SK-N-MC (cell line): ENCODE measurements at regions not wholly inside any gene's neighbourhood (a gene's known extent, or its start where the extent isn't known, plus 50 kb on each side); places are given as distances from the start of the nearest gene placed in this dataset.

Experiments
- EZH2 ChIP-seq: fragments of 200-600 bp; sonication (generic); IDR thresholded peaks from one replicate; pipeline ENCODE4 v1.6.1; 2017; ENCODE audit warnings: antibody characterized with exemption
- FOXP2 ChIP-seq: optimal IDR thresholded peaks from 2 replicates; pipeline ENCODE3; 2011; ENCODE audit warnings: mild to moderate bottlenecking, moderate library complexity; ENCODE audit not compliant: insufficient read depth; ENCODE audit errors: extremely low read length, control extremely low read depth
- POLR2AphosphoS5 ChIP-seq: IDR thresholded peaks from 2 replicates; pipeline ENCODE4 v1.6.1; 2012; ENCODE audit warnings: mild to moderate bottlenecking, low read depth, low read length, borderline replicate concordance

- no peak for TF ChIP-seq EZH2
- no peak for TF ChIP-seq POLR2AphosphoS5
- no peak for TF ChIP-seq FOXP2
Measured at GRCh38 chr11:133635244-133635739, 103.0 kb upstream of the OPCML start.
